ENCODE measurements at regions not wholly inside any gene's neighbourhood (a gene's known extent, or its start where the extent isn't known, plus 50 kb on each side); places are given as distances from the start of the nearest gene placed in this dataset.

DNA sequence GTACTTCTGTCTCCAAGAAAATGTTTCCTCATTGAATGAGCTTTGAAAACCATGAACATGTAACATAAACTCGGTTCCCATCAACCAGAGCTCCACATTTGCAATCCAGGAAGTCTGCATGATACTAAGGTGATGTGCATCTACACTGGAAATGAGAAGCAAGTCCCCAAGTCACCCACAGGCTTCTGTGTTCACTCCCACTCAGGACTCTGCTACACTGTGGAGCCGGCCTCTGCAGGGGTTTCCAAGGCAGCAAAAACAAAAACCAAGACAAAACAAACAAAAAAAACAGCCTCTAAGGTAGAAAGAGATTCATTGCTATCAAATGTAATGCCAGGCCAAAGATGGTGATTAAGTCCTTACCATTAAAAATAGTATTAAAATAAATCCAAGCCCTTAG lies 593.7 kb downstream of the IRX1 start:
- TF ChIP-seq CTCF (IDR thresholded peaks at IDR 0.05) (no peak), POLR2A (IDR thresholded peaks at IDR 0.05) (no peak), EP300 (IDR thresholded peaks at IDR 0.05) (no peak)

Measured in ovary (tissue), 3 donors.